ENCODE measurements at regions not wholly inside any gene's neighbourhood (a gene's known extent, or its start where the extent isn't known, plus 50 kb on each side); places are given as distances from the start of the nearest gene placed in this dataset.

DNA sequence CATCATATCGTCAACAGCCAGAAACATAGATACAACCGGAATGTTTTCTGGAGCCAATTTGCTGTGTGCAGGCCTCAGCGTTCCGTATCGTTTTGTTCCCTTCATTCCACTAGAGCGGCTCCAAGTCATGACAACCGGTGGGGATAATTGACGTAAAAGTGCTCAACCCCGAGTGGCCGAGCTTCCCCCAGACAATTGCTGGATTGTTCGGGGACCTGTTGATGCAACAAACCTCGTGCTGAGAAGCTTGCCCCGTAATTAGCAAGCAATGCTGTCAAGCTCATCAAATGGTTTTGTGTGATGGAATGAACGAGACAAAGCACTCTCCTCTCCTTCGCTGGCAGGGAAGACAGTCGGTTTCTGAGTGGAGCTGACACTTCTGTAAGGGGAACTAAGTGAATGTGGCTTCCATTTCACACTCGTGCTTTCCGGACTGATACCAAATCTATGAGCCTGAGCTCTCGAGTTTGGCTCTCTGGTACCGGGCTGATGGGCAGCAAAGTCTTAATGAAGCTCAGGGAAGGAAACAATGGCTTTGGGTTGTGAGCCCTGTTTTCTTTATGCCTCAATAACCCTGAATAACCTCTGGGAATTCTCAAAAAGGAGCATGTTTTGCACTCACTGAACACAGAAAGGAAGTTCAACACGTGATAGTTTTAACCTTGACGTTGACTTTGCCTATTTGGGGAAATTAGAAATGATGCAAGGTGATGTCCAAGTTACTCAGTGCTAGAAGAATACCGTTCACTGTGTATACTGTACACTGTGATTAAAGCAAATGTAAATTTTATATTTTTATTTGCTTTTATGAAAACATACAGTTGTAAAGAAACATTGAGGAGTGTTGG, 220.5 kb downstream of the BAMBI start:
- Histone ChIP-seq H3K27me3 (ENCODE audit: control insufficient read depth, insufficient read depth, low read length) (no peaks in the 10 kb centered on the region), H4K20me1 (ENCODE audit: control insufficient read depth, extremely low read depth, insufficient read depth, low read length) (no peaks in the 10 kb centered on the region), H3K27ac (ENCODE audit: insufficient read depth, low read length) (no peak overlapping the region), H3K4me2 (ENCODE audit: extremely low read depth, insufficient read depth, low read length) (no peak overlapping the region), H2AFZ (ENCODE audit: low read length) (no peak overlapping the region), H3K36me3 (ENCODE audit: control insufficient read depth, insufficient read depth, low read length) (no peaks in the 10 kb centered on the region), H3K4me3 (replicated peaks in 1 of 4; ENCODE audit: control extremely low read depth in 1 of 4, insufficient read depth in 1 of 4, low read depth in 3 of 4, low read length in 4 of 4) (no peak overlapping the region), H3K4me1 (ENCODE audit: control insufficient read depth, extremely low read depth, insufficient read depth, low read length) (no peaks in the 10 kb centered on the region), H3K9ac (ENCODE audit: insufficient read depth, low read length) (no peak overlapping the region), H3K79me2 (ENCODE audit: control insufficient read depth, insufficient read depth, low read length) (no peaks in the 10 kb centered on the region), H3K9me3 (ENCODE audit: control insufficient read depth, insufficient read depth, low read depth, low read length) (no peaks in the 10 kb centered on the region)
- no peak for DNase-seq (ENCODE audit: low read depth in 2 of 2)
- TF ChIP-seq CTCF (conservative IDR thresholded peaks at IDR 0.05 in 1 of 2, IDR thresholded peaks at IDR 0.05 in 1 of 2; ENCODE audit: low read depth in 1 of 2, low read length in 2 of 2) (no peak), EZH2 (IDR thresholded peaks at IDR 0.05; ENCODE audit: low read length, missing control alignments) (no peak)

GRCh38 chr10:28902215-28902614, 224.9 kb downstream of the BAMBI start:
- no peaks in the 10 kb centered on the region for H3K36me3 ChIP-seq (ENCODE audit: control insufficient read depth, insufficient read depth, low read length)
- no peaks in the 10 kb centered on the region for H3K4me1 ChIP-seq (ENCODE audit: control insufficient read depth, extremely low read depth, insufficient read depth, low read length)
- no peak overlapping the region for H3K4me2 ChIP-seq (ENCODE audit: extremely low read depth, insufficient read depth, low read length)
- H2AFZ ChIP-seq (ENCODE audit: low read length) = no peak overlapping the region
- no peak overlapping the region for H3K4me3 ChIP-seq (replicated peaks in 1 of 4; ENCODE audit: control extremely low read depth in 1 of 4, insufficient read depth in 1 of 4, low read depth in 3 of 4, low read length in 4 of 4)
- H3K9me3 ChIP-seq (ENCODE audit: control insufficient read depth, insufficient read depth, low read depth, low read length) = no peaks in the 10 kb centered on the region
- no peak overlapping the region for H3K9ac ChIP-seq (ENCODE audit: insufficient read depth, low read length)
- H4K20me1 ChIP-seq (ENCODE audit: control insufficient read depth, extremely low read depth, insufficient read depth, low read length) = no peaks in the 10 kb centered on the region
- H3K27ac ChIP-seq (ENCODE audit: insufficient read depth, low read length) = no peak overlapping the region
- no peak for TF ChIP-seq EZH2 (IDR thresholded peaks at IDR 0.05; ENCODE audit: low read length, missing control alignments)
- TF ChIP-seq CTCF (conservative IDR thresholded peaks at IDR 0.05 in 1 of 2, IDR thresholded peaks at IDR 0.05 in 1 of 2; ENCODE audit: low read depth in 1 of 2, low read length in 2 of 2) = no peak
- H3K27me3 ChIP-seq (ENCODE audit: control insufficient read depth, insufficient read depth, low read length) = no peaks in the 10 kb centered on the region
- no peaks in the 10 kb centered on the region for H3K79me2 ChIP-seq (ENCODE audit: control insufficient read depth, insufficient read depth, low read length)
- no peak for DNase-seq (ENCODE audit: low read depth in 2 of 2)

GRCh38 chr10:28903063-28903462, 225.7 kb downstream of the BAMBI start:
- peak in 1 of 2 donors; percentile 43 for DNase-seq (ENCODE audit: low read depth in 2 of 2)
- Histone ChIP-seq H3K36me3 (ENCODE audit: control insufficient read depth, insufficient read depth, low read length) (no peaks in the 10 kb centered on the region), H3K27ac (ENCODE audit: insufficient read depth, low read length) (no peak overlapping the region), H4K20me1 (ENCODE audit: control insufficient read depth, extremely low read depth, insufficient read depth, low read length) (no peaks in the 10 kb centered on the region), H2AFZ (ENCODE audit: low read length) (no peak overlapping the region), H3K9ac (ENCODE audit: insufficient read depth, low read length) (no peak overlapping the region), H3K4me1 (ENCODE audit: control insufficient read depth, extremely low read depth, insufficient read depth, low read length) (no peaks in the 10 kb centered on the region), H3K4me2 (ENCODE audit: extremely low read depth, insufficient read depth, low read length) (no peak overlapping the region), H3K27me3 (ENCODE audit: control insufficient read depth, insufficient read depth, low read length) (no peaks in the 10 kb centered on the region), H3K79me2 (ENCODE audit: control insufficient read depth, insufficient read depth, low read length) (no peaks in the 10 kb centered on the region), H3K9me3 (ENCODE audit: control insufficient read depth, insufficient read depth, low read depth, low read length) (no peaks in the 10 kb centered on the region), H3K4me3 (replicated peaks in 1 of 4; ENCODE audit: control extremely low read depth in 1 of 4, insufficient read depth in 1 of 4, low read depth in 3 of 4, low read length in 4 of 4) (no peak overlapping the region)
- no peak for TF ChIP-seq CTCF (conservative IDR thresholded peaks at IDR 0.05 in 1 of 2, IDR thresholded peaks at IDR 0.05 in 1 of 2; ENCODE audit: low read depth in 1 of 2, low read length in 2 of 2)
- no peak for TF ChIP-seq EZH2 (IDR thresholded peaks at IDR 0.05; ENCODE audit: low read length, missing control alignments)

All from fibroblast of lung (primary cell).